CD14-positive monocyte (primary cell): ENCODE measurements at regions not wholly inside any gene's neighbourhood (a gene's known extent, or its start where the extent isn't known, plus 50 kb on each side); places are given as distances from the start of the nearest gene placed in this dataset.

ENCODE experiments used
- DNase-seq, 3 donors: peaks; one replicate each; pipeline ENCODE4 v3.0.0-alpha.2; 2011 to 2022
- H2AFZ ChIP-seq: 2 replicates; pipeline ENCODE4 v1.6.0; 2012; ENCODE audit warnings: mild to moderate bottlenecking, low read depth, low read length, inconsistent platforms; ENCODE audit not compliant: insufficient read depth, poor library complexity, severe bottlenecking
- H3K27ac ChIP-seq, 2 donors: 1 replicate in 1 of 2; 2 replicates in 1 of 2; pipeline ENCODE4 v1.5.1; 2012 to 2013; ENCODE audit warnings: low read length in 2 of 2, control low read depth in 1 of 2, inconsistent platforms in 1 of 2, low read depth in 1 of 2, mild to moderate bottlenecking in 1 of 2
- H3K27me3 ChIP-seq, 2 donors: one replicate each; pipeline versions ENCODE4 v1.6.0 to v1.6.1; 2011 to 2013; ENCODE audit warnings: low read length in 2 of 2; ENCODE audit not compliant: control insufficient read depth in 2 of 2, insufficient read depth in 2 of 2
- H3K36me3 ChIP-seq, 2 donors: replicated peaks in 1 of 2; 1 replicate in 1 of 2; 2 replicates in 1 of 2; pipeline versions ENCODE4 v1.5.1 to v1.6.1; 2012 to 2013; ENCODE audit warnings: low read length in 2 of 2, control low read depth in 1 of 2, inconsistent platforms in 1 of 2, mild to moderate bottlenecking in 1 of 2; ENCODE audit not compliant: insufficient read depth in 2 of 2, control insufficient read depth in 1 of 2
- H3K4me1 ChIP-seq, 2 donors: 1 replicate in 1 of 2; 2 replicates in 1 of 2; pipeline versions ENCODE4 v1.5.1 to v1.6.1; 2012 to 2013; ENCODE audit warnings: low read length in 2 of 2, control low read depth in 1 of 2, inconsistent platforms in 1 of 2, mild to moderate bottlenecking in 1 of 2, moderate library complexity in 1 of 2; ENCODE audit not compliant: insufficient read depth in 2 of 2, control insufficient read depth in 1 of 2
- H3K4me2 ChIP-seq: replicated peaks from 2 replicates; pipeline ENCODE3; 2012; ENCODE audit warnings: low read length, moderate library complexity, mild to moderate bottlenecking; ENCODE audit not compliant: poor library complexity, severe bottlenecking; ENCODE audit errors: extremely low read depth
- H3K4me3 ChIP-seq, 3 experiments: fragments of 200-600 bp in 1 of 3; sonication (generic) in 1 of 3; replicated peaks in 1 of 3; 1 replicate in 2 of 3; 2 replicates in 1 of 3; pipeline ENCODE4 v1.5.1; 2011 to 2013; ENCODE audit warnings: low read length in 3 of 3, mild to moderate bottlenecking in 3 of 3, control low read depth in 2 of 3, low read depth in 2 of 3, inconsistent platforms in 1 of 3, moderate library complexity in 1 of 3
- H3K79me2 ChIP-seq: 2 replicates; pipeline ENCODE4 v1.6.0; 2012; ENCODE audit warnings: mild to moderate bottlenecking, control low read depth, inconsistent platforms, low read length, moderate library complexity; ENCODE audit not compliant: insufficient read depth
- H3K9ac ChIP-seq: 2 replicates; pipeline ENCODE4 v1.6.0; 2017; ENCODE audit warnings: low read length, mild to moderate bottlenecking; ENCODE audit not compliant: insufficient read depth, poor library complexity, severe bottlenecking
- H3K9me3 ChIP-seq, 2 donors: replicated peaks in 1 of 2; 1 replicate in 1 of 2; 2 replicates in 1 of 2; pipeline versions ENCODE4 v1.5.1 to v1.6.1; 2012 to 2013; ENCODE audit warnings: low read length in 2 of 2, control low read depth in 1 of 2; ENCODE audit not compliant: control insufficient read depth in 1 of 2, insufficient read depth in 1 of 2
- H4K20me1 ChIP-seq: 2 replicates; pipeline ENCODE4 v1.6.0; 2012; ENCODE audit warnings: mild to moderate bottlenecking, low read length, control low read depth, moderate library complexity; ENCODE audit not compliant: insufficient read depth
- H3K27ac Mint-ChIP-seq, 7 donors: one replicate each; pipeline ENCODE4 v1.8.0; 2020; ENCODE audit warnings: mild to moderate bottlenecking in 7 of 7, mixed read lengths in 7 of 7, moderate library complexity in 6 of 7, inconsistent platforms in 2 of 7
- H3K27me3 Mint-ChIP-seq, 3 donors: one replicate each; pipeline ENCODE4 v1.8.0; 2021 to 2022; ENCODE audit warnings: low read depth in 3 of 3, mild to moderate bottlenecking in 3 of 3, mixed read lengths in 3 of 3, moderate library complexity in 3 of 3, inconsistent platforms in 1 of 3
- H3K36me3 Mint-ChIP-seq, 2 donors: one replicate each; pipeline ENCODE4 v1.8.0; 2020; ENCODE audit warnings: mixed read lengths in 2 of 2, inconsistent platforms in 1 of 2, mild to moderate bottlenecking in 1 of 2
- H3K4me1 Mint-ChIP-seq: one replicate; pipeline ENCODE4 v1.8.0; 2020; ENCODE audit warnings: mild to moderate bottlenecking, mixed read lengths
- H3K4me3 Mint-ChIP-seq, 2 donors: one replicate each; pipeline ENCODE4 v1.8.0; 2020; ENCODE audit warnings: mild to moderate bottlenecking in 2 of 2, mixed read lengths in 2 of 2, moderate library complexity in 1 of 2
- H3K9me3 Mint-ChIP-seq, 7 donors: one replicate each; pipeline ENCODE4 v1.8.0; 2020 to 2022; ENCODE audit warnings: mixed read lengths in 7 of 7, mild to moderate bottlenecking in 6 of 7, moderate library complexity in 6 of 7, inconsistent platforms in 2 of 7
- WGBS: methylation state at CpG from one replicate; pipeline ENCODE4 v1.1.5; 2013; ENCODE audit warnings: missing lambda C conversion rate; ENCODE audit not compliant: insufficient coverage; 5-methylcytosine and 5-hydroxymethylcytosine counted together
- intact Hi-C, 2 donors: fragments of 100-400 bp; cut with micrococcal nuclease; formaldehyde crosslinking; loops; one replicate each; pipeline versions ENCODE4 v1.15.0 to v1.15.1; 2023
- TF ChIP-seq, protein P1 (sequence below): fragments of 200-600 bp; IDR thresholded peaks from one replicate; pipeline ENCODE4 v1.8.0; 2022; ENCODE audit warnings: antibody characterized with exemption, mild to moderate bottlenecking

DNA sequence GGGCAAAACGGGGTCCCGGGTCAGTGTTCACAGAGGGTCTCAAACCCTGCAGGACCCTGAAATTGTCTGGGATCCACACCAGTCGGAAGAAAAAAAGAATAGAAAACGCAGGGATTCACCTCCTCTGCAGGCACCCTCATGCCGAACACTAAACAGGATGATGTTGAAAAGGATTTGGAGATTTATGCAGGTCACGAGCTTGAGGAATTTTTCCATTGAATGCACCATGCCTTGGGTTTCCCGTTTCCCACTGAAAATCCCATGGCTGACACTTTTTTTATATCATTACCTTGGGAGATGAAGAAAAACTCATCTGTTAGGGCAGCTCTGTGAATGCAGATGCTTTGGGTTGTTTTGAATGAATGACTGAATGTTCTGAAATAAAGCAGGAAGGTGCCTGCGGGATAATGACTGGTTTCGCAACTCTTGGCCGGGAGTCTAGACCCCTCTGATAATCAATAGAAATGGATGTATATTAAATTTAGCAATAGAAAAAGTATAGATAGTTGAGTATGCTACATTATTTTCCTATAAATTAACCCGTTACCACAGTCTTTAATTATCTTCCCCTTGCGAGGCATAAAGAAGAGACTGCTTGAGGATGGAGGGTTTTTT is 147.5 kb upstream of the AFDN start:
- Histone ChIP-seq H3K4me1 (no peaks in the 10 kb centered on the region), H3K4me2 (no peak overlapping the region), H3K79me2 (no peaks in the 10 kb centered on the region), H4K20me1 (no peaks in the 10 kb centered on the region), H3K9me3 (peaks cover 0 to 7% of the 10 kb centered on the region in 2 donors), H3K4me3 (no peak overlapping the region), H3K36me3 (no peaks in the 10 kb centered on the region), H3K27me3 (peaks cover 24 to 61% of the 10 kb centered on the region in 2 donors), H3K27ac (no peak overlapping the region), H3K9ac (no peak overlapping the region), H2AFZ (no peak overlapping the region)
- peak overlapping the region in 1 of 2 donors; percentile 64 for H3K4me3 Mint-ChIP-seq
- H3K9me3 Mint-ChIP-seq, result peaks cover 0 to 11% (median 5%) of the 10 kb centered on the region in 7 donors
- no peak overlapping the region for H3K27ac Mint-ChIP-seq
- TF ChIP-seq, protein P1, sequence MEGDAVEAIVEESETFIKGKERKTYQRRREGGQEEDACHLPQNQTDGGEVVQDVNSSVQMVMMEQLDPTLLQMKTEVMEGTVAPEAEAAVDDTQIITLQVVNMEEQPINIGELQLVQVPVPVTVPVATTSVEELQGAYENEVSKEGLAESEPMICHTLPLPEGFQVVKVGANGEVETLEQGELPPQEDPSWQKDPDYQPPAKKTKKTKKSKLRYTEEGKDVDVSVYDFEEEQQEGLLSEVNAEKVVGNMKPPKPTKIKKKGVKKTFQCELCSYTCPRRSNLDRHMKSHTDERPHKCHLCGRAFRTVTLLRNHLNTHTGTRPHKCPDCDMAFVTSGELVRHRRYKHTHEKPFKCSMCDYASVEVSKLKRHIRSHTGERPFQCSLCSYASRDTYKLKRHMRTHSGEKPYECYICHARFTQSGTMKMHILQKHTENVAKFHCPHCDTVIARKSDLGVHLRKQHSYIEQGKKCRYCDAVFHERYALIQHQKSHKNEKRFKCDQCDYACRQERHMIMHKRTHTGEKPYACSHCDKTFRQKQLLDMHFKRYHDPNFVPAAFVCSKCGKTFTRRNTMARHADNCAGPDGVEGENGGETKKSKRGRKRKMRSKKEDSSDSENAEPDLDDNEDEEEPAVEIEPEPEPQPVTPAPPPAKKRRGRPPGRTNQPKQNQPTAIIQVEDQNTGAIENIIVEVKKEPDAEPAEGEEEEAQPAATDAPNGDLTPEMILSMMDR, result no peak
- intact Hi-C loops, result no loop called here
- no peak for DNase-seq
- H3K36me3 Mint-ChIP-seq, result no peaks in the 10 kb centered on the region
- peaks cover 51 to 65% (median 62%) of the 10 kb centered on the region in 3 donors for H3K27me3 Mint-ChIP-seq
- 37% methylated on average over 4 of the region's 12 CpGs for WGBS
- no peaks in the 10 kb centered on the region for H3K4me1 Mint-ChIP-seq

DNA sequence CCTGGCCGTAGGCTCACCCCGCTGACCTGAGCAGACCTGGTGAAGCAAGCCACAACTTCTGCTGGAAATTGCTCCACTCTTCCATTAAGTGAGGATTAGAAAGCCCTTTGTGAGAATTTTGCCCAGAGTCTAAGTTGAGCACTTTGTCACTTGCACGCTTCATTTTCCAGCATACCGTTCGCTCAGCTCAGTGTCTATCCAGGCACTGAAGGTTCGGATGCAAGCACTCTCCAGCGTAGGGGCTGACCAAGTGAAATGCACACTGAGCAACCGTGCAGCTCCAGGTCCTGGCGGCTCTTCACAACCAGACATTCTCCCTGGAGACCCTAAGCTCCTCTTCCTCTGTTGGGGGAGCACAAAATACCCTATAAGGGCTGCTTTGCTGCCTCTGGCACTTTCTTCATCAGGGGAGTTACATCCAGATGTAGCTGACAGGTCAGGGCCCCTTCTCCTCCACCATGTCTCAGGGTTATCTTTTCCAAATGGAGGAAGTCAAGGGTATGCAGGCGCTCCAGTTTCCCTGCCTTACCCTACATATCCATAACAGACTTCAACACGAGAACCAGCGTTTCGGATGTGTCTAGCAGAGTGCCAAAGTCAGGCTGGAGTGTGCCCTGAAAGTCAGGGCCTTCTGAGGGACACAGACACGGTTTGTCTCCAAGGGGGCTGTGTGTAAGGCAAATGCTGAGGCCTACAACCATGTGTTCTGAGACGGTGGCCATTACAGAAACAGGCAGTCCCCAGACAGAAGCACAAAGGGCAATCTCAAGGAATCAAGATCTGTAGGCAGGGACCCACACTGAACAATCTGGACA is 146.7 kb upstream of the AFDN start:
- intact Hi-C loops, result no loop called here
- peaks cover 0 to 7% of the 10 kb centered on the region in 2 donors for H3K9me3 ChIP-seq
- 89% methylated on average over 13 of the region's 15 CpGs for WGBS

More for the DNA sequence above, 146.7 kb upstream of the AFDN start:
- DNase-seq, result no peak
- H3K27ac Mint-ChIP-seq, result no peak overlapping the region
- no peaks in the 10 kb centered on the region for H3K4me1 Mint-ChIP-seq
- H3K4me3 Mint-ChIP-seq, result peak overlapping the region in 1 of 2 donors; percentile 62
- Histone ChIP-seq H3K79me2 (no peaks in the 10 kb centered on the region), H4K20me1 (no peaks in the 10 kb centered on the region), H3K36me3 (no peaks in the 10 kb centered on the region), H3K9ac (no peak overlapping the region), H3K27me3 (peaks cover 24 to 61% of the 10 kb centered on the region in 2 donors), H3K4me1 (no peaks in the 10 kb centered on the region), H3K4me2 (no peak overlapping the region), H2AFZ (no peak overlapping the region), H3K4me3 (no peak overlapping the region), H3K27ac (no peak overlapping the region)
- H3K27me3 Mint-ChIP-seq, result peaks cover 53 to 65% (median 64%) of the 10 kb centered on the region in 3 donors
- H3K36me3 Mint-ChIP-seq, result no peaks in the 10 kb centered on the region
- H3K9me3 Mint-ChIP-seq, result peaks cover 0 to 17% (median 8%) of the 10 kb centered on the region in 7 donors
- TF ChIP-seq, protein P1, result no peak
